ENCODE measurements at regions not wholly inside any gene's neighbourhood (a gene's known extent, or its start where the extent isn't known, plus 50 kb on each side); places are given as distances from the start of the nearest gene placed in this dataset.
"Not testable (repeated sequence)": the region's sequence is repeated elsewhere in the genome, so short reads cannot be mapped to it uniquely, and the experiment has no call there.

DNA sequence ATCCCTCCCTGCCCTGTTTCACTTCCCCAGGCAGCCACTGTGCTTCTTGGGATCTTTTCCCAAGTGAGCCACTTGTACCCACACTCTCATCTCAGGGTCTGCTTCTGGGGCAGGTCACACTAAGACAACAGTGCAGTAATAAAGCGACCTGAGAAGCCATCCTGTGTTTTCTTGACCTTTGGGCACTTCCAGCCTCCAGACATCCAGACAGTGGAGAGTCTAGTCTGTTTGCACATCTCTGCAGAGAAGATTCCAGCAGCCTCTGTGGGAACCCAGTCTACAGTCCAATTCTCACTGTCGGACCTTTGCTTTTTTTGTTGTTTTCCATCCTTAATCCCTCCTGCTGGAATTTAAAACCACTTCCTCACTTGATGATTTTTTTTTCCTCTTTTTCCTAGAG lies 50.3 kb upstream of the ATP6AP2 start:
- H3K9me3 Mint-ChIP-seq = peaks cover 0 to 2% (median 0%) of the 10 kb centered on the region in 3 donors
- no peak overlapping the region for H3K27ac Mint-ChIP-seq
- H3K4me3 Mint-ChIP-seq = no peak overlapping the region
- peaks cover 2% of the 10 kb centered on the region for H3K36me3 Mint-ChIP-seq
- no peaks in the 10 kb centered on the region for H3K4me1 Mint-ChIP-seq
- H3K27me3 Mint-ChIP-seq = peaks cover 21% of the 10 kb centered on the region

DNA sequence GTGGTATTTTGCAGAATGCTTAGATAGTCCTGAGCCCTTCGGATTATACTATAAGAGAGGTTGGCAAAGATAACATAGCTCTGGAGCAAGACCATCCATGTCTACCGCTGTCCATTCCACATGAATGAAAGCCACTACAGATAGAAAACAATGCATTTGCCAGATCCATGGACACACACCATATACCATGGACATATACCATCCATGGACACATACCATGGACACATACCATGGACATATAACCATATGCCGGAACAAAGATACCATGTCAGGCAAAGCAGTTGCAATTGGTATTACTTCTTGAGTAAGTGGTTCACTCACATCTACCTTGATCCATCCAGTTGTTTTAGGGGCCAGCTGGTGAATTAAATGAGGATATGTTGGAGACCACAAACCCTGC lies 53.2 kb upstream of the ATP6AP2 start:
- Mint-ChIP-seq H3K4me1 (no peaks in the 10 kb centered on the region), H3K36me3 (peaks cover 2% of the 10 kb centered on the region), H3K27ac (no peak overlapping the region), H3K4me3 (no peak overlapping the region), H3K27me3 (peaks cover 15% of the 10 kb centered on the region), H3K9me3 (peaks cover 0 to 2% (median 0%) of the 10 kb centered on the region in 3 donors)

DNA sequence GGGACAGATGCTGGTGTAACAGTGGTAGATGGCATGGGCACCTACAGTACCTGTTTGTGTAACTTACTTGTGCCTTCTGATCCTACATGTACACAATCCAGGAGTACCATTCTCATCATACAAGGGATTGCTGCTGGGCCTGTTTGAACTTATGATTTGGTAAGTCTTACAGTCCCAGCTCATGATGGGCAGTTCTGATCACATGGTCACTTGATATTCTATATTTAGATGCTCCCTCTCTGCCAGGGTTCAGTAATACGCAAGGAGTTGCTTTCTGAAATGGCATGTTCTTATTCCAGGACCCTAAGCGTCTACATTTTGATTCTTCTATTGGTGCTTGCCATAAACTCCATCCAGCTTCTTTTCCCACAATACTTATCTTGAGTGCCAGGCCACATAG lies 54.4 kb upstream of the ATP6AP2 start:
- H3K27ac Mint-ChIP-seq = no peak overlapping the region
- H3K36me3 Mint-ChIP-seq = peaks cover 2% of the 10 kb centered on the region
- H3K9me3 Mint-ChIP-seq = peaks cover 0 to 2% (median 0%) of the 10 kb centered on the region in 3 donors
- peaks cover 15% of the 10 kb centered on the region for H3K27me3 Mint-ChIP-seq
- H3K4me3 Mint-ChIP-seq = no peak overlapping the region
- H3K4me1 Mint-ChIP-seq = no peaks in the 10 kb centered on the region

GRCh38 chrX:40525901-40526300 lies 54.9 kb upstream of the ATP6AP2 start:
- H3K4me3 Mint-ChIP-seq, H3K4me1 Mint-ChIP-seq, H3K36me3 Mint-ChIP-seq, H3K9me3 Mint-ChIP-seq, H3K27ac Mint-ChIP-seq: not testable (repeated sequence)
- peaks cover 15% of the 10 kb centered on the region for H3K27me3 Mint-ChIP-seq

GRCh38 chrX:40524423-40524822 lies 56.3 kb upstream of the ATP6AP2 start:
- Mint-ChIP-seq H3K4me3 (no peak overlapping the region), H3K36me3 (no peaks in the 10 kb centered on the region), H3K27me3 (peaks cover 15% of the 10 kb centered on the region), H3K27ac (no peak overlapping the region), H3K9me3 (peaks cover 0 to 2% (median 0%) of the 10 kb centered on the region in 3 donors), H3K4me1 (no peaks in the 10 kb centered on the region)

- H3K4me1 Mint-ChIP-seq = no peaks in the 10 kb centered on the region
- H3K4me3 Mint-ChIP-seq = no peak overlapping the region
- H3K27me3 Mint-ChIP-seq = peaks cover 15% of the 10 kb centered on the region
- peaks cover 0 to 2% (median 0%) of the 10 kb centered on the region in 3 donors for H3K9me3 Mint-ChIP-seq
- H3K27ac Mint-ChIP-seq = no peak overlapping the region
- H3K36me3 Mint-ChIP-seq = no peaks in the 10 kb centered on the region
Observed at GRCh38 chrX:40523852-40524251, 56.9 kb upstream of the ATP6AP2 start.

DNA sequence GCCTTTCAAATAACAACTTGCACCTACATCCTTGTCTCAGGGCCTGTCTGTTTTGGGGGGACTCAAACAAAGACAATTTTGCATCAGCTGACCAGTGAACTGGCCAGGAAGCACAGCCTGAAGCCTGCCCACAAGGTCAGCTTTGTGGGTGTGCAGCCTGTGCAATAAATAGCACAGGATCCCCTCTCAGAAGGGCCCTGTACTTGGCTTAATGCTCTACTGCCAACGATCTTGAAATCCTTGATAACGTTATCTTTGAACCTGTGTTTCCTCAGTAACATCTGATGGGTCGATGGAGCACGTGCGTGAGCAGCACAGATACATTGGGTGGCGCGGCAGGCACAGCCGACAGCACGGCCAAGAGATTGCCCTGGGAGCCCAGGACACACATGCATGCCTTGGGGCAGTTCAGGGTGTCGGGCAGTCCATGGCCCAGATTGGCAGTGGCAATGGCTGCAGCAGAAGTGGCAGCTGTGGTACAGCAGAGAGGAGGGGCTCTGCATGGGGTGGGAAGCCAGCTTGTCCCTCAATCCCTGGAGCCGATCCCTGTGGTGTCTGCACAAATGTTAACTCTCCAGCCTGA lies 58.8 kb upstream of the ATP6AP2 start:
- no peak overlapping the region for H3K27ac Mint-ChIP-seq
- no peaks in the 10 kb centered on the region for H3K4me1 Mint-ChIP-seq
- H3K4me3 Mint-ChIP-seq = no peak overlapping the region
- peaks cover 10% of the 10 kb centered on the region for H3K27me3 Mint-ChIP-seq
- H3K9me3 Mint-ChIP-seq = peaks cover 0 to 1% (median 0%) of the 10 kb centered on the region in 3 donors
- H3K36me3 Mint-ChIP-seq = peaks cover 3% of the 10 kb centered on the region

GRCh38 chrX:40514376-40514775 lies 66.4 kb upstream of the ATP6AP2 start:
- no peaks in the 10 kb centered on the region for H3K4me1 Mint-ChIP-seq
- peaks cover 3% of the 10 kb centered on the region for H3K36me3 Mint-ChIP-seq
- no peak overlapping the region for H3K27ac Mint-ChIP-seq
- H3K9me3 Mint-ChIP-seq = peaks cover 0 to 1% (median 1%) of the 10 kb centered on the region in 3 donors
- peaks cover 6% of the 10 kb centered on the region for H3K27me3 Mint-ChIP-seq
- H3K4me3 Mint-ChIP-seq = no peak overlapping the region

- H3K4me3 Mint-ChIP-seq = no peak overlapping the region
- H3K9me3 Mint-ChIP-seq = peaks cover 0 to 1% (median 1%) of the 10 kb centered on the region in 3 donors
- H3K36me3 Mint-ChIP-seq = peaks cover 3% of the 10 kb centered on the region
- peaks cover 7% of the 10 kb centered on the region for H3K27me3 Mint-ChIP-seq
- H3K4me1 Mint-ChIP-seq = no peaks in the 10 kb centered on the region
- H3K27ac Mint-ChIP-seq = no peak overlapping the region
Observed at GRCh38 chrX:40513835-40514234, 66.9 kb upstream of the ATP6AP2 start.

DNA sequence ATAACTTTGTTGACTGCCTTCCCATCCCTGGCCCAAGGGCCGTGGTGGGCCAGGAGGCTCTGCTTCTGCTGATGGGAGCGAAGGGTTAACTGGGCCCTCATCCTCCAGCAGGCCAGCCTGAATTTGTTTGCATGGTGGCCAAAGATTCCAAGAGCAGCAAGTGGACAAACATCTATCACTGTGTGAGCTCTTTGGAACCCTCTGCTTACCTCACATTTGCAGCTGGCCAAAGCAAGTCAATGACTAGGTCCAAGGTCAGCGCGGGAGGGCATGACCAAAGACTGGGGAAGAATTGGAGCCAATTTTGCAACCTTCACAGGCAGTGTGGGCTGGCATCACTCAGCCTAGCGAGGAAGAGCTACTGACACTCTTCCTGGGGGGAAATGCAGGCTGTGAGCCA lies 67.8 kb upstream of the ATP6AP2 start:
- Mint-ChIP-seq H3K9me3 (peaks cover 0 to 1% (median 0%) of the 10 kb centered on the region in 3 donors), H3K36me3 (no peaks in the 10 kb centered on the region), H3K27me3 (peaks cover 9% of the 10 kb centered on the region), H3K27ac (no peak overlapping the region), H3K4me3 (no peak overlapping the region), H3K4me1 (no peaks in the 10 kb centered on the region)

GRCh38 chrX:40511258-40511657 lies 69.5 kb upstream of the ATP6AP2 start:
- Mint-ChIP-seq H3K27ac (no peak overlapping the region), H3K9me3 (peaks cover 0 to 1% (median 0%) of the 10 kb centered on the region in 3 donors), H3K4me1 (peaks cover 0 to under 1% (median 0%) of the 10 kb centered on the region in 3 donors), H3K4me3 (no peak overlapping the region), H3K36me3 (no peaks in the 10 kb centered on the region), H3K27me3 (peaks cover 6% of the 10 kb centered on the region)

DNA sequence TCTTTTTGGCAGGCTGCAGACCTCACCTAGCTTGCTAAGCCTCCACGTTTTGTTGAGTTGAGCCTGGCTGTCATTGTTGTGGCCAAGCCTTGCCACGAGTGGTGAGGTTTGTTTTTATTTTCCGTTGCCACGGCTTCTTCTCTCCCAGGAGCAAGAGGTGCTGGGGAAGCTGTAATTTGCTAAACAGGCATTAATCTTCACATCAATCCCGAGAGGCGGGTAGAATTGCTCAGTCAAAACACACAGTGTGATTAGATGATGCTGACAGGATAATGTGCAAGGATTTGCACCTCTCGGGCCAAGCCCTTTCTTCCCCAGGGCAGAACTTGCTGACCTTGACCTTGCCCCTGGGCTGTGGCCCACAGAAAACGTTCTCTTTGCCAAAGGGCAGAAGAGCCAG lies 72.2 kb upstream of the ATP6AP2 start:
- peaks cover 4% of the 10 kb centered on the region for H3K27me3 Mint-ChIP-seq
- peaks cover 0 to 1% (median 0%) of the 10 kb centered on the region in 3 donors for H3K9me3 Mint-ChIP-seq
- peak overlapping the region in 1 of 4 donors; percentile 35 for H3K4me3 Mint-ChIP-seq
- peaks cover 0 to 2% (median 0%) of the 10 kb centered on the region in 3 donors for H3K4me1 Mint-ChIP-seq
- no peak overlapping the region for H3K27ac Mint-ChIP-seq
- no peaks in the 10 kb centered on the region for H3K36me3 Mint-ChIP-seq

GRCh38 chrX:40506201-40506985 lies 74.4 kb upstream of the ATP6AP2 start:
- no peak overlapping the region for H3K27ac Mint-ChIP-seq
- peaks cover 4% of the 10 kb centered on the region for H3K27me3 Mint-ChIP-seq
- H3K9me3 Mint-ChIP-seq = peaks cover 0 to 1% (median 0%) of the 10 kb centered on the region in 3 donors
- H3K4me1 Mint-ChIP-seq = peaks cover 0 to 2% (median 0%) of the 10 kb centered on the region in 3 donors
- H3K36me3 Mint-ChIP-seq = no peaks in the 10 kb centered on the region
- no peak overlapping the region for H3K4me3 Mint-ChIP-seq

DNA sequence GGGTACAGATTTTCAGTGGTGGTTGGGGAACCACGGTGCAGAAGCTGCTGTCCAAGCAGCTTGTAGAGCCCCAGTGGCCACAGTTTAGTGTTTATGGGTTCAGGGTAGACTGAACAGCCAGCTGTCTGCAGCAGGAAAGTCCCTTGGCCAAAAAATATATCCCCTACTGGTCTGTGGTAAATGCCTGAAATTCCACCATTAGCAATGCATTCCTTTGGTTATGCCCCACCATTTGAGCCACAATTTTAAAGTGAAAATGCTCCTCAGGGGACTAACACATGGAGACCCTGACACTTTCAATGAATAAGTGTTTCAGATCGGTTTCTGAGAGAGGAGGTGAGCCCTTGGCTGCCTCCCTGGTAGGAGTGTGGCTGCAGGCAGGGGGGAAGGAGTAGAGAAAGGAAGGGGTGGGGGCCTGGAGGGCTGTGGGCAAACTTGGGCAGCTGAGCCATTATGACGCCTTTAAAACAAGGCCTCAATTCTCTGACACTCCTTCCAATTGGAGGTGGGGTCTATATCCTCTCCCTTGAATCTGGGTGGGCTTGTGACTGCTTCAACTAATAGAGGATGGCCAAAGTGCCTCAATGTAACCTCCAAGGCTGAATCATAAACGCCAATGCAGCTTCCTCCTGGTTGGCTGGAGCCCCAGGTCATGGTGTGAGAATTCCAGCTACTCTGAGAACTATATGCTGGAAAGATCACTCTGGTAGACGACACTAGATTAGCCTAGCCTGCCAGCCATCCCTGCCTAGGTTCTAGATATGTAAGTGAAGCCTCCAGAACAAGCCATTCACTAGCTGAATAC lies 75.8 kb upstream of the ATP6AP2 start:
- peaks cover 0 to 2% (median 0%) of the 10 kb centered on the region in 3 donors for H3K4me1 Mint-ChIP-seq
- H3K9me3 Mint-ChIP-seq = no peaks in the 10 kb centered on the region
- H3K27ac Mint-ChIP-seq = peak overlapping the region in 1 of 3 donors; percentile 79
- peak overlapping the region in 1 of 4 donors; percentile 19 for H3K4me3 Mint-ChIP-seq
- H3K27me3 Mint-ChIP-seq = peaks cover 8% of the 10 kb centered on the region
- no peaks in the 10 kb centered on the region for H3K36me3 Mint-ChIP-seq

DNA sequence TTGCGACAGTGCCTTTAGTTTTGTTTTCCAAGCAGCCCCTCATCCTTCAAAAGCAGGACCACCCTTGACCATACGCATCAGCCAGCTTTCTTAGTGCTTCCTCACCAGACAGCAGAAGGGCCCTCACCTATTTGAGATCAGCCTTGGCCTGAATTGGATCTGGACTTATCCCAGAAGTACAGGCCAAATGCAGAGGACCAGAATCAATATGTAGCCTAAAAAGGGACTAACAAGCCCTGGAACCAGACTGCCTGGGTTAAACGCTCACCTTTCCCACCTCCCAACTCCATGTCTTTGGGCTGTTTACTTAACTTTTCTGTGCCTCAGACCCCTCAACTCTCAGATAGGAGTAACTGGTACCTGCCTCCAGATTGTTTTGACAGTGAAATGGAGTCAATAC lies 77.7 kb upstream of the ATP6AP2 start:
- no peaks in the 10 kb centered on the region for H3K36me3 Mint-ChIP-seq

More for the DNA sequence above, 77.7 kb upstream of the ATP6AP2 start:
- Mint-ChIP-seq H3K27me3 (peaks cover 4% of the 10 kb centered on the region), H3K27ac (no peak overlapping the region), H3K9me3 (peaks cover 0 to 2% (median 0%) of the 10 kb centered on the region in 3 donors), H3K4me3 (no peak overlapping the region), H3K4me1 (peaks cover 0 to 2% (median 0%) of the 10 kb centered on the region in 3 donors)
